CD4-positive, alpha-beta T cell treated with Interferon alpha-2 for 1 hour (primary cell): ENCODE measurements at regions not wholly inside any gene's neighbourhood (a gene's known extent, or its start where the extent isn't known, plus 50 kb on each side); places are given as distances from the start of the nearest gene placed in this dataset.
"Not testable (repeated sequence)": the region's sequence is repeated elsewhere in the genome, so short reads cannot be mapped to it uniquely, and the experiment has no call there.

Experiments
- DNase-seq, 2 donors: peaks; one replicate each; pipeline ENCODE4 v3.0.0-alpha.2; 2020 to 2022

DNA sequence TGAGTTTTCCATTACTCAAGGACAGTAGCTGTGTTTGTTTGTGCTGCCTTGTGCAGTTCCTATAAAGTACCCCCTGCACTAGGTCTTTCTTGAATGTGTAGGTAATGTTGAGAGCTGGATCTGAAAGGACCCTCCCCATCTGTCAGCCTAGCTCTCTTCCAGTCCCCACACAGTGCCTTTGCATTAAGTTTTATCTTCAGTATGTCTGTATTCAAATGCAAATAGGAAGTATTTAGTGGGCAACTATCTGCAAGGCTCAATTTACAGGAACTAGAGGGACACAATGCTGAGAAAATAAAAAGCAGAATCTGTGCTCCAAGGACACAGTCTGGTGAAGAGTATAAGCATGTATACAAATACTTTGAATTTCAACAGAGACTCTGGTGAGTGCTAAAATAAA, 558.5 kb downstream of the RFC3 start:
- DNase-seq, result no peak

GRCh38 chr13:34381228-34381627, 560.8 kb upstream of the NBEA start:
- DNase-seq, result no peak

- DNase-seq, result no peak
Observed at GRCh38 chr13:34383728-34384127, 558.3 kb upstream of the NBEA start.

DNA sequence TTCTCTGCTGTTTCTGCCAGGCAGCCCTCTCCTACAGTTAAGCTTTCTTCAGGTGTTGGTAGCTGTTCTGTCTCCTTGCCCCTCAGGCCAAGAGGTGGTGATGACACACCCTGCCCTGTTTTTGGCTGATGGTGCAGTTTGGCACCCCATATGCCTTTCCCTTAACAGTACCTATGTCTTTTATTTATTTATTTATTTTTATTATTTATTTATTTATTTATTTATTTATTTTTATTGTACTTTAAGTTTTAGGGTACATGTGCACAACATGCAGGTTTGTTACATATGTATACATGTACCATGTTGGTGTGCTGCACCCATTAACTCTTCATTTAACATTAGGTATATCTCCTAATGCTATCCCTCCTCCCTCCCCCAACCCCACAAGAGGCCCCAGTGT, 555.8 kb upstream of the NBEA start:
- not testable (repeated sequence) for DNase-seq

DNA sequence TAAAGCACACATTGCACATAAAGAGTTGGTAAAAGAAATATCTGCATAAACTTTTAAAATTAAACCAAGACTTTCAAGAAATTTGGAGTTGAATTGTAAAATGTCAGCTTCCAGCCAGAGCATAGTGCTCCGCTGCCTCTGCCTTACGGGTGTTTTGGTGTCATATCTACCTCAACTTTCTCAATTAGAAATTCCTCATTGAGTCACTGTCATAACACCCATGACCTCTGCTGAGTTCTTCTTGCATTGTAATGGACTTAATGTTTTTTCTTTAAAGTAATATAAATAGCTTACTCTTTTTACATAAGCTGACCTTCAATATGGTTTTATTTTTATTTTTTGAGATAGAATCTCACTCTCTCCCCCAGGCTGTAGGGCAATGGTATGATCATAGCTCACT, 551.0 kb upstream of the NBEA start:
- no peak for DNase-seq

GRCh38 chr13:34401696-34402095, 540.4 kb upstream of the NBEA start:
- DNase-seq, result no peak

GRCh38 chr13:34405410-34406181, 536.5 kb upstream of the NBEA start:
- no peak for DNase-seq

GRCh38 chr13:34408640-34409039, 533.4 kb upstream of the NBEA start:
- DNase-seq, result no peak

DNA sequence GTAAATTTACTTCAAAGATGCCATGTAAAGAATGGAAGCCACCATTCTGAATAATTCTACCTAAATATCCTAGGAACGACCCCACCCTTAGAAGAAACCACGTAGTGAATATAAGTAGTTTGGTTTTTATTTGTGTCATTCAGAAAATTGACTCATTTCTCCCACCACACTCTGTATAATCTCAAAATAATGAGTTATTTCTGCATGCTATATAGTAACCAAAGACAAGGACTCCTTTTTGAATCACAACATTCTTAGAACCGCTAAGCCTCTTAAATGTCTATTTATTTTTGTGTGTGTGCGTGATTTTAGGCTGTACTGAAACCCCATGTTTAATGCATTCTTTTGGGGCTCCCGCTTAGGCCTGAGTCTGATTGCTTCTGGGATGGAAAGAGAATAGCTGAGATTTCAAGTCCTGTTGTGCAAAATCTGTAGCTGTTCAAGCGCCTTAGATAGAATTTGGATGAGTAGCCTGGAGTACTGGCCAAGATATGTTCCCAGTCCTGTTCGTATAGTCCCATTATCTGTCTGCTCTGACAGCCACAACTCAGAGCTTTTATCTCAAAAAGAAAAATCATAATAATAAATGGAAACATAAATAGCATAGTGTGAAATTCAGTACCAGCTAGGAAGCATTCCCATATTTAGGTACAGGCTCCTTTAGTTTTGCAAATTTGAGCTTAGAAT, 532.4 kb upstream of the NBEA start:
- DNase-seq, result no peak

DNA sequence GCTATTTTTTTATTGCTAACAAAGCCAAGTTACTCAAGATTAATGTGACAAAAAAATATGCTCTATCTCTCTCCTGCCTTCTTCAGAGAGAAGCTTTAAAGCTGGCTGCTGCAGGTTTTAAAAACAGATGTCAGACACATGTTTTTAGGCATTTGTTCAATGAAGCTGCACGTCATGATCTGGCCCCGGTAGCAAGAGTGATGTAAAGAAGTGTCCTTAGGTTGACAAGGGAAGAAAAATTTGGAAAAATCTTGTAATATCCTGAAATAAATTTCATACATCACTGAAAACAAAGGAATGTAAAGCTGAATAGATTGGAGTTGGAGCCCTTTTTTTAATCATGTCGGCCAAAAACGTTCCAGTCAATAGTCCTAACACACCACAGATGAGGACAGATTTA, 531.4 kb upstream of the NBEA start:
- DNase-seq, result no peak

- no peak for DNase-seq
Observed at GRCh38 chr13:34411177-34411576, 530.9 kb upstream of the NBEA start.

GRCh38 chr13:34411894-34412293, 530.2 kb upstream of the NBEA start:
- DNase-seq, result no peak

DNA sequence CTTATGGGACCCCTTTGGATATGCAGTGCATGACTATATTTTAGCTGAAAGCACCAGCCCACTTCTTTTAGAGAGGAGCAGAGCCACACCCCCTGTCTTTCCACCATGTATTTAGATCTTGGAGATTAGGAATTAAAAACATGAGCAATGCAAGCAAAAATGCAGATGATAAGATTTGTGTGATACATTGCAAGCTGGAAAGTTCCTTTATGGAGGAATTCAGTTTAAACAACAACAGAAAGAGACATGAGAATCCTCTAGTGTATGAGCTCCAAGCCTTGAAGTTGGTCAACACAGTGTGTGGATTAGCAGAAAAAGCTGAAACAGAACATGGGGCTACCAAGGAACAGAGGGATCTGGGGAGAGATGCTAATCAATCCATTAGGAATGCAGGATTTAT, 529.8 kb upstream of the NBEA start:
- DNase-seq, result no peak

DNA sequence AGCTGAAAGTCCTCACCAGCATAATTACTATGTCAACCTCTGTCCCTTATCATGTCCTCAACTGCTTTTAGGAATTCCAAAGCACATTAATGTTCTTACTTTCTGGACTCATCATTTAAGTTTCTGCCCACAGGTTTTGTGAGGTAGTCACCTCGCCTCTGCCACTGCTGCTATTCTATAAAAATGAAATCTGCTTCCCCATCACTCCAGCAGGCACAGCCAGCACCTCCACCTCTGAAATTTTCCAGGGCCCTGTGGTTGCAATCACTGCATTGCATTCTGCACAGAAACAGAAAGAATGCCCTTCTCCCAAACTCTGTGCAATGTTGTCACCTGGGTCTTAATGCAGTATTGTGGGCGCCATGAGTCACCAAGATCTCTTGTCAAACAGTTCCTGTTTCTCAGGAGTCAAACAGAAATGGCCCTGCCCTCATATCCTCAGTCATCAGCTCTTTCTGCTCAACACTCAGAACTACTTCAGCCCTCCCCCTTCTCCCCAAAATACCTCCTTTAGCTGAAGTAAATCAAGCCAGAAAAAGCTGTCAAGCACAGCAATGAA, 529.2 kb upstream of the NBEA start:
- no peak for DNase-seq

GRCh38 chr13:34413538-34414210, 528.4 kb upstream of the NBEA start:
- no peak for DNase-seq

DNA sequence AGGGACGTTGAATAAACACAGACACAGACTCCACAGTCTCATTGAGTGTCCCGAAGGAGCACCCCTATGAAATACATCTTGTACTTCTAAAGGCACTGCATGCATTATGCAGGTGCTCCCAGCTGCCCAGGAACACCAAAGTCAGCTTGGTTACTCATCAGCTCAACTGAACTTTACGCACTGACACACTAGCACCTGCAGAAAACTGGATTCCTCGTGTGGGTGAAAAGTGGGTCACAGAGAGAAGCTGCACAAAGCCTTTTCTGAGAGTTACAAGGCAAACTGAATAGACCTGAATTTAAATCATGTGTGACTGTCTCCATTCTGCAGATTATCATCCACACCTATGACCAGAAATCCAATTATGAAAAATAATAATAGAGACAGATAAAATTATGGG, 527.5 kb upstream of the NBEA start:
- DNase-seq, result no peak

DNA sequence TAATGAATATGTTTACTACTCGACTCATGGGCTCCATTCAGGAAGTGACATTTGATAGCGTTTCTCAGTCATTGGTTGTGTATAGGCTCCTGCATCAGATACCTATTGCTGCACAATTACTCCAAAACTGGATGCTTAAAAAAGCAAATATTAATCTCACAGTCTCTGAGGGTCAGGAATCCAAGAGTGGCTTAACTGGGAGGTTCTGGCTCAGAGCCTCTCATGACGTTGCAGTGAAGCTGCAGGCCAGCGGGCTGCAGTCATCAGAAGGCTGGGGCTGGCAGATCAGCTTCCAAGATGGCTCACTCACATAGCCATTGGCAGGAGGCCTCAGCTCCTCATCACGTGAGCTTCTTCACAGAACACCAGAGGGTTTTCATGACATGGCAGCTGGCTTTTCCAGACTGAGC, 525.1 kb upstream of the NBEA start:
- no peak for DNase-seq

- no peak for DNase-seq
Observed at GRCh38 chr13:34417896-34418295, 524.2 kb upstream of the NBEA start.

DNA sequence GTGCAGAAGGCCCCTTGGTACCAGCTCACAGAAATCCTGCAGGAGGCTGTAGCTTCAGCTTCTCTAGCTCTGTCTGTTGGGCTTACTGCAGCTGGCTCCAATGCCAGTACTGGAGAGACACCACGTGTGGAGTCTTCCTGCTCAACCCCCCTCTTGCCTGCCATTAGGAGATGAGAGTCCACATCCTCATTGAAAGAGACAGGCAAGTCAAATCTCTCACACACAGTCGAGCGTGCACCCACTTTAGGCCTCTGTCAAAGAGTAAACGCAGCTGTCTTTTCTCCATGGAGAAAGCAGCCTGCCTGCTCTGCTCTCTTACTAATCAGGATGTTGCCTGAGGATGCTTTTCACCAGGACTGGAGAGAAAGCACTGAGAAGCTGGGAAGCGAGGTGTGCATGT, 523.0 kb upstream of the NBEA start:
- no peak for DNase-seq

DNA sequence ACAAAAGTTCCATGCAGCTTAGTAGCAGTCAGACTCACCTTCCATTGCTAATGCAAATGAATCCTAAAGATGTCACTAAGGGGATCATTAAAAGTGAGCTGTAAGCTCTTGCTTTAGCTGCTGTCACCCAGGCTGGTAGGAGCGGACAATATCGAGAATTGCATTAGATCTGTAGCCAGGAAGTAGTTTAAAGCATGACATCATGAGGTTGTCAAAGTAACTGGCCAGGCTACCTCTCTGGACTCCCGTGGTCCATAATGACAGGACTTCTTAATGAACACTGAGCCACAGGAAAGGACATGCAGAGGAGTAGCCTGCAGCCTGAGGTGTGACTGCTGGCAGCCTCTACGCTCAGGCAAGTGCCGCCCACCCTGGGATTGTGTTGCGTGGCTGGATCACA, 522.3 kb upstream of the NBEA start:
- no peak for DNase-seq

- no peak for DNase-seq
Observed at GRCh38 chr13:34420702-34421346, 521.2 kb upstream of the NBEA start.

GRCh38 chr13:34421347-34421719, 520.7 kb upstream of the NBEA start:
- DNase-seq, result no peak

DNA sequence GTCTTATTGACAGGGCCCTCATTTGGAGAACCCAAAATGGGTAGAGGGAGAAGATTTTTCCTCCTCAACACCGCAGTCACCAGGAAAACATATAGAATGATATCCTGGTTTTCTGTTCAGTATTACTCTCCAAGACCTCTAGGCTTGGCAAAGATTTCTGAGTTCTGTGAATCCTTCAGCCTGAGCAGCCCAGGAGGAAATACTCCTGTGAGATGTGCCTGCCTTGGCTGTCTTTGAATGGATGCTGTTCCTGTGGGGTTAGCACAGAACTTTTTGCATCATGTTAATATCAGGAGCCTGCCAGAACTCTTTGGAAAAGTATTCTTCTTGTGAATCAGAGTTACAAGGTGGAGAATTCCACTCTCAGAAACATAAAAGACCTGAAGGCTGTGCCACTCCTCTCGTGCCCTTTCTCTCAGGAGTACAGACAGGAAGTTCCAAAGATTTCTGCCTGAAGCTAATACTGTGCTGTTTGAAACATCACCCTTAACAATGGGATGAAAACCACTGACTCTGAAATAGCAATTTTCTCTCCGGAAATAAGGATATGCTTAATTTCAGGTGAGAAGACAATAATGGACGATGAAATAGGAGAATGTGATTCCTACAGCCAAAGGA, 520.1 kb upstream of the NBEA start:
- DNase-seq, result no peak
